SK-N-SH treated with all-trans-retinoic acid at 6 μM for 48 hours (cell line): ENCODE measurements at regions not wholly inside any gene's neighbourhood (a gene's known extent, or its start where the extent isn't known, plus 50 kb on each side); places are given as distances from the start of the nearest gene placed in this dataset.

Experiments used
- ATAC-seq: fragments of 200-7000 bp; cut with Tn5 transposase; 3 replicates; pipeline ENCODE4 v1.9.1; 2020; ENCODE audit warnings: mild to moderate bottlenecking, moderate library complexity
- ARNTL ChIP-seq: fragments of 450-650 bp; formaldehyde crosslinking; IDR thresholded peaks from 2 replicates; pipeline ENCODE4 v1.5.0; 2020; ENCODE audit warnings: low read depth, mild to moderate bottlenecking, moderate library complexity, borderline replicate concordance
- BACH2 ChIP-seq: fragments of 250-450 bp; sonication (Bioruptor Pico); IDR thresholded peaks from 2 replicates; pipeline ENCODE4 v1.9.0; 2021; ENCODE audit warnings: mild to moderate bottlenecking, borderline replicate concordance
- CREB5 ChIP-seq: fragments of 250-450 bp; sonication (Bioruptor Pico); IDR thresholded peaks from 2 replicates; pipeline ENCODE4 v1.5.1; 2020; ENCODE audit warnings: low read depth, mild to moderate bottlenecking, moderate library complexity
- CSDC2 ChIP-seq: fragments of 250-450 bp; sonication (Bioruptor Pico); IDR thresholded peaks from 2 replicates; pipeline ENCODE4 v1.5.0; 2020; ENCODE audit warnings: mild to moderate bottlenecking, moderate library complexity
- ESRRG ChIP-seq: fragments of 250-450 bp; sonication (Bioruptor Pico); IDR thresholded peaks from 2 replicates; pipeline ENCODE4 v1.6.1; 2021; ENCODE audit warnings: mild to moderate bottlenecking
- GLIS3 ChIP-seq: fragments of 250-450 bp; sonication (Bioruptor Pico); IDR thresholded peaks from 2 replicates; pipeline ENCODE4 v1.5.0; 2020; ENCODE audit warnings: mild to moderate bottlenecking, moderate library complexity
- ISL1 ChIP-seq: fragments of 250-450 bp; sonication (Bioruptor Pico); IDR thresholded peaks from 2 replicates; pipeline ENCODE4 v2.1.2; 2022; ENCODE audit warnings: mild to moderate bottlenecking, moderate library complexity
- OSR1 ChIP-seq: fragments of 250-450 bp; sonication (Bioruptor Pico); IDR thresholded peaks from 2 replicates; pipeline ENCODE4 v1.8.0; 2022; ENCODE audit warnings: moderate library complexity, mild to moderate bottlenecking, inconsistent platforms
- PATZ1 ChIP-seq: fragments of 250-450 bp; sonication (Bioruptor Pico); IDR thresholded peaks from 2 replicates; pipeline ENCODE4 v1.8.0; 2020; ENCODE audit warnings: mild to moderate bottlenecking, moderate library complexity, borderline replicate concordance
- PPARA ChIP-seq: fragments of 250-450 bp; sonication (Bioruptor Pico); IDR thresholded peaks from 2 replicates; pipeline ENCODE4 v1.5.0; 2020; ENCODE audit warnings: mild to moderate bottlenecking, borderline replicate concordance
- RARB ChIP-seq: fragments of 250-450 bp; sonication (Bioruptor Pico); IDR thresholded peaks from 2 replicates; pipeline ENCODE4 v1.8.0; 2021; ENCODE audit warnings: mild to moderate bottlenecking, moderate library complexity
- SNAI2 ChIP-seq: fragments of 250-450 bp; sonication (Bioruptor Pico); IDR thresholded peaks from 2 replicates; pipeline ENCODE4 v1.5.0; 2020; ENCODE audit warnings: mild to moderate bottlenecking, moderate library complexity
- TCF4 ChIP-seq: fragments of 250-450 bp; sonication (Bioruptor Pico); IDR thresholded peaks from 2 replicates; pipeline ENCODE4 v1.8.0; 2021; ENCODE audit warnings: mild to moderate bottlenecking, moderate library complexity, borderline replicate concordance
- TOX ChIP-seq: fragments of 250-450 bp; sonication (Bioruptor Pico); IDR thresholded peaks from 2 replicates; pipeline ENCODE4 v1.8.0; 2021; ENCODE audit warnings: mild to moderate bottlenecking, moderate library complexity, borderline replicate concordance
- TSHZ2 ChIP-seq: fragments of 250-450 bp; sonication (Bioruptor Pico); IDR thresholded peaks from 2 replicates; pipeline ENCODE4 v1.5.0; 2020; ENCODE audit warnings: mild to moderate bottlenecking, moderate library complexity
- ZC3H10 ChIP-seq: fragments of 250-450 bp; sonication (Bioruptor Pico); IDR thresholded peaks from 2 replicates; pipeline ENCODE4 v1.5.1; 2021; ENCODE audit warnings: mild to moderate bottlenecking, moderate library complexity
- ZFP3 ChIP-seq: fragments of 250-450 bp; sonication (Bioruptor Pico); IDR thresholded peaks from 2 replicates; pipeline ENCODE4 v1.5.0; 2020; ENCODE audit warnings: mild to moderate bottlenecking, moderate library complexity
- ZFP30 ChIP-seq: fragments of 450-650 bp; formaldehyde crosslinking; IDR thresholded peaks from 2 replicates; pipeline ENCODE4 v1.5.0; 2022; ENCODE audit warnings: mild to moderate bottlenecking, moderate library complexity
- ZNF565 ChIP-seq: fragments of 450-650 bp; formaldehyde crosslinking; conservative IDR thresholded peaks from 2 replicates; pipeline ENCODE4 v1.5.0; 2020; ENCODE audit warnings: low read depth, mild to moderate bottlenecking, moderate library complexity
- ZNF70 ChIP-seq: fragments of 450-650 bp; formaldehyde crosslinking; IDR thresholded peaks from 2 replicates; pipeline ENCODE4 v1.5.0; 2020; ENCODE audit warnings: mild to moderate bottlenecking, moderate library complexity
- ZNF8 ChIP-seq: fragments of 450-650 bp; formaldehyde crosslinking; IDR thresholded peaks from 2 replicates; pipeline ENCODE4 v1.5.0; 2020; ENCODE audit warnings: mild to moderate bottlenecking, moderate library complexity
- TF ChIP-seq, protein P1 (sequence below): fragments of 250-450 bp; sonication (Bioruptor Pico); IDR thresholded peaks from 2 replicates; pipeline ENCODE4 v1.5.1; 2021; ENCODE audit warnings: mild to moderate bottlenecking, moderate library complexity
- TF ChIP-seq, protein P2 (sequence below): fragments of 250-450 bp; sonication (Bioruptor Pico); IDR thresholded peaks from 2 replicates; pipeline ENCODE4 v1.8.0; 2021; ENCODE audit warnings: low read depth, mild to moderate bottlenecking, moderate library complexity, borderline replicate concordance

GRCh38 chr1:233496993-233497392 is 116.9 kb upstream of the KCNK1 start:
- no peak for ATAC-seq

GRCh38 chr1:233497679-233498078 is 116.2 kb upstream of the KCNK1 start:
- TF ChIP-seq GLIS3 (CRISPR knock-in tag) (no peak), OSR1 (CRISPR knock-in tag) (no peak), PPARA (CRISPR knock-in tag) (no peak), ESRRG (CRISPR knock-in tag) (no peak), ARNTL (CRISPR knock-in tag) (no peak), TCF4 (CRISPR knock-in tag) (no peak), TOX (no peak), BACH2 (no peak), ISL1 (CRISPR knock-in tag) (no peak), ZFP3 (no peak), CSDC2 (no peak), ZNF8 (CRISPR knock-in tag) (no peak), TSHZ2 (CRISPR knock-in tag) (no peak), ZNF70 (no peak), ZC3H10 (CRISPR knock-in tag) (no peak), ZFP30 (CRISPR knock-in tag) (no peak), CREB5 (no peak)
- TF ChIP-seq, protein P1, sequence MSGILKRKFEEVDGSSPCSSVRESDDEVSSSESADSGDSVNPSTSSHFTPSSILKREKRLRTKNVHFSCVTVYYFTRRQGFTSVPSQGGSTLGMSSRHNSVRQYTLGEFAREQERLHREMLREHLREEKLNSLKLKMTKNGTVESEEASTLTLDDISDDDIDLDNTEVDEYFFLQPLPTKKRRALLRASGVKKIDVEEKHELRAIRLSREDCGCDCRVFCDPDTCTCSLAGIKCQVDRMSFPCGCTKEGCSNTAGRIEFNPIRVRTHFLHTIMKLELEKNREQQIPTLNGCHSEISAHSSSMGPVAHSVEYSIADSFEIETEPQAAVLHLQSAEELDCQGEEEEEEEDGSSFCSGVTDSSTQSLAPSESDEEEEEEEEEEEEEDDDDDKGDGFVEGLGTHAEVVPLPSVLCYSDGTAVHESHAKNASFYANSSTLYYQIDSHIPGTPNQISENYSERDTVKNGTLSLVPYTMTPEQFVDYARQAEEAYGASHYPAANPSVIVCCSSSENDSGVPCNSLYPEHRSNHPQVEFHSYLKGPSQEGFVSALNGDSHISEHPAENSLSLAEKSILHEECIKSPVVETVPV (CRISPR knock-in tag), result no peak
- TF ChIP-seq, protein P2, sequence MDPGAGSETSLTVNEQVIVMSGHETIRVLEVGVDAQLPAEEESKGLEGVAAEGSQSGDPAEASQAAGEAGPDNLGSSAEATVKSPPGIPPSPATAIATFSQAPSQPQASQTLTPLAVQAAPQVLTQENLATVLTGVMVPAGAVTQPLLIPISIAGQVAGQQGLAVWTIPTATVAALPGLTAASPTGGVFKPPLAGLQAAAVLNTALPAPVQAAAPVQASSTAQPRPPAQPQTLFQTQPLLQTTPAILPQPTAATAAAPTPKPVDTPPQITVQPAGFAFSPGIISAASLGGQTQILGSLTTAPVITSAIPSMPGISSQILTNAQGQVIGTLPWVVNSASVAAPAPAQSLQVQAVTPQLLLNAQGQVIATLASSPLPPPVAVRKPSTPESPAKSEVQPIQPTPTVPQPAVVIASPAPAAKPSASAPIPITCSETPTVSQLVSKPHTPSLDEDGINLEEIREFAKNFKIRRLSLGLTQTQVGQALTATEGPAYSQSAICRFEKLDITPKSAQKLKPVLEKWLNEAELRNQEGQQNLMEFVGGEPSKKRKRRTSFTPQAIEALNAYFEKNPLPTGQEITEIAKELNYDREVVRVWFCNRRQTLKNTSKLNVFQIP, result no peak
- no peak for ATAC-seq

More at GRCh38 chr1:233496993-233497392, 116.9 kb upstream of the KCNK1 start:
- TF ChIP-seq ZFP30 (CRISPR knock-in tag) (no peak), ZNF8 (CRISPR knock-in tag) (no peak), ISL1 (CRISPR knock-in tag) (no peak)
- TF ChIP-seq, protein P1 (CRISPR knock-in tag), result no peak

- no peak for ATAC-seq
- TF ChIP-seq ZNF565 (CRISPR knock-in tag), result no peak
- no peak for TF ChIP-seq ZNF70
Measured at GRCh38 chr1:233500106-233500505, 113.8 kb upstream of the KCNK1 start.

GRCh38 chr1:233503366-233503954 is 110.4 kb upstream of the KCNK1 start:
- TF ChIP-seq ARNTL (CRISPR knock-in tag) (no peak), PPARA (CRISPR knock-in tag) (no peak), ZFP30 (CRISPR knock-in tag) (no peak), ISL1 (CRISPR knock-in tag) (no peak), ZNF70 (no peak), TOX (no peak), CSDC2 (no peak), SNAI2 (CRISPR knock-in tag) (no peak), RARB (CRISPR knock-in tag) (no peak), ESRRG (CRISPR knock-in tag) (no peak), PATZ1 (CRISPR knock-in tag) (no peak), TCF4 (CRISPR knock-in tag) (no peak)
- TF ChIP-seq, protein P1 (CRISPR knock-in tag), result no peak
- no peak for ATAC-seq
